Sigmoid colon (tissue), 6 donors: ENCODE measurements at regions not wholly inside any gene's neighbourhood (a gene's known extent, or its start where the extent isn't known, plus 50 kb on each side); places are given as distances from the start of the nearest gene placed in this dataset.
A peak's percentile ranks its signal among the peaks of the same experiment; 100 is the strongest.

Source experiments
- DNase-seq: peaks from one replicate; pipeline ENCODE4 v3.0.0-alpha.2; 2019
- H3K27ac ChIP-seq, 4 donors: fragments of 200-600 bp; sonication (generic); one replicate each; pipeline ENCODE4 v1.5.1; 2016 to 2019; ENCODE audit warnings: mild to moderate bottlenecking in 1 of 4
- H3K27me3 ChIP-seq, 3 donors: fragments of 200-600 bp; sonication (generic); one replicate each; pipeline ENCODE4 v1.5.1; 2019; ENCODE audit warnings: mild to moderate bottlenecking in 1 of 3
- H3K36me3 ChIP-seq, 4 donors: fragments of 200-600 bp; sonication (generic); one replicate each; pipeline ENCODE4 v1.5.1; 2016 to 2019
- H3K4me1 ChIP-seq, 4 donors: fragments of 200-600 bp; sonication (generic); one replicate each; pipeline ENCODE4 v1.5.1; 2017 to 2019
- H3K4me3 ChIP-seq, 4 donors: fragments of 200-600 bp; sonication (generic); one replicate each; pipeline ENCODE4 v1.5.1; 2017 to 2019; ENCODE audit warnings: mild to moderate bottlenecking in 2 of 4, moderate library complexity in 1 of 4
- H3K9me3 ChIP-seq, 4 donors: fragments of 200-600 bp in 3 of 4; sonication (generic) in 3 of 4; one replicate each; pipeline versions ENCODE4 v1.5.1 to v1.6.1; 2013 to 2019
- CTCF ChIP-seq, 4 experiments: fragments of 450-650 bp in 3 of 4; fragments of 200-600 bp in 1 of 4; IDR thresholded peaks; one replicate each; pipeline ENCODE4 v1.5.1; 2016 to 2019; ENCODE audit warnings: antibody characterized with exemption in 4 of 4, mild to moderate bottlenecking in 3 of 4, moderate library complexity in 2 of 4
- EP300 ChIP-seq, 4 donors: sonication (generic); formaldehyde crosslinking; IDR thresholded peaks; one replicate each; pipeline ENCODE4 v1.6.1; 2017; ENCODE audit warnings: antibody characterized with exemption in 4 of 4
- POLR2A ChIP-seq, 2 donors: fragments of 450-650 bp; IDR thresholded peaks; one replicate each; pipeline ENCODE4 v1.6.1; 2016; ENCODE audit warnings: antibody characterized with exemption in 2 of 2, mild to moderate bottlenecking in 2 of 2, moderate library complexity in 2 of 2
- POLR2AphosphoS5 ChIP-seq, 4 donors: sonication (generic); formaldehyde crosslinking; IDR thresholded peaks; one replicate each; pipeline ENCODE4 v1.6.1; 2017; ENCODE audit warnings: antibody characterized with exemption in 4 of 4
- WGBS, 2 donors: extraction: QIAGEN DNeasy Blood & Tissue Kit; methylation state at CpG; one replicate each; pipeline ENCODE4 v1.1.7; 2013; 5-methylcytosine and 5-hydroxymethylcytosine counted together
- intact Hi-C: fragments of 100-400 bp; cut with DNase I; formaldehyde crosslinking; loops from one replicate; pipeline ENCODE4 v1.15.1; 2023
- donor health status: healthy with polysubstance abuse.
- donor health status: healthy.

- Histone ChIP-seq H3K36me3 (no peaks in the 10 kb centered on the region), H3K27ac (no peak overlapping the region), H3K27me3 (no peaks in the 10 kb centered on the region), H3K9me3 (no peaks in the 10 kb centered on the region), H3K4me3 (no peak overlapping the region), H3K4me1 (no peaks in the 10 kb centered on the region)
- 76 to 84% methylated on average over 2 of the region's 2 CpGs for WGBS, 2 donors
- DNase-seq: no peak
- TF ChIP-seq POLR2A (IDR thresholded peaks at IDR 0.05) (no peak), EP300 (IDR thresholded peaks at IDR 0.05) (no peak), POLR2AphosphoS5 (IDR thresholded peaks at IDR 0.05) (no peak), CTCF (IDR thresholded peaks at IDR 0.05) (no peak)
- intact Hi-C loops: no loop called here
These were observed 177.8 kb downstream of the GXYLT1 start for GRCh38 chr12:41966916-41967315.

GRCh38 chr12:41966001-41966400 lies 178.7 kb downstream of the GXYLT1 start:
- H3K27ac ChIP-seq: no peak overlapping the region
- H3K27me3 ChIP-seq: no peaks in the 10 kb centered on the region
- TF ChIP-seq CTCF (IDR thresholded peaks at IDR 0.05): no peak
- TF ChIP-seq POLR2A (IDR thresholded peaks at IDR 0.05): no peak
- TF ChIP-seq POLR2AphosphoS5 (IDR thresholded peaks at IDR 0.05): no peak
- TF ChIP-seq EP300 (IDR thresholded peaks at IDR 0.05): no peak
- DNase-seq: no peak
- H3K4me1 ChIP-seq: no peaks in the 10 kb centered on the region
- no peaks in the 10 kb centered on the region for H3K36me3 ChIP-seq
- intact Hi-C loops: no loop called here
- 56 to 81% methylated on average over 2 of the region's 2 CpGs for WGBS, 2 donors
- H3K9me3 ChIP-seq: no peaks in the 10 kb centered on the region
- H3K4me3 ChIP-seq: no peak overlapping the region

- H3K36me3 ChIP-seq: no peaks in the 10 kb centered on the region
- intact Hi-C loops: no loop called here
- TF ChIP-seq POLR2A (IDR thresholded peaks at IDR 0.05): no peak
- TF ChIP-seq EP300 (IDR thresholded peaks at IDR 0.05): no peak
- no peak for TF ChIP-seq CTCF (IDR thresholded peaks at IDR 0.05)
- TF ChIP-seq POLR2AphosphoS5 (IDR thresholded peaks at IDR 0.05): no peak
- DNase-seq: no peak
- no peaks in the 10 kb centered on the region for H3K9me3 ChIP-seq
- H3K4me1 ChIP-seq: no peaks in the 10 kb centered on the region
- H3K27ac ChIP-seq: no peak overlapping the region
- H3K27me3 ChIP-seq: no peaks in the 10 kb centered on the region
- 75 to 90% methylated on average over 2 of the region's 2 CpGs for WGBS, 2 donors
- H3K4me3 ChIP-seq: no peak overlapping the region
These were observed 181.3 kb downstream of the GXYLT1 start for GRCh38 chr12:41963398-41963797.

- WGBS, 2 donors: 80 to 87% methylated on average over 5 of the region's 5 CpGs
- Histone ChIP-seq H3K27me3 (no peaks in the 10 kb centered on the region), H3K27ac (no peak overlapping the region), H3K4me1 (no peaks in the 10 kb centered on the region), H3K9me3 (no peaks in the 10 kb centered on the region), H3K4me3 (no peak overlapping the region), H3K36me3 (no peaks in the 10 kb centered on the region)
- TF ChIP-seq POLR2A (IDR thresholded peaks at IDR 0.05) (no peak), EP300 (IDR thresholded peaks at IDR 0.05) (no peak), CTCF (IDR thresholded peaks at IDR 0.05) (no peak), POLR2AphosphoS5 (IDR thresholded peaks at IDR 0.05) (no peak)
- intact Hi-C loops: no loop called here
- peak; percentile 64 for DNase-seq
These were observed 182.5 kb downstream of the GXYLT1 start for GRCh38 chr12:41962171-41962572.

GRCh38 chr12:41959271-41959670 lies 185.4 kb downstream of the GXYLT1 start:
- no peak overlapping the region for H3K27ac ChIP-seq
- DNase-seq: no peak
- H3K27me3 ChIP-seq: no peaks in the 10 kb centered on the region
- no peak overlapping the region for H3K4me3 ChIP-seq
- intact Hi-C loops: no loop called here
- no peak for TF ChIP-seq CTCF (IDR thresholded peaks at IDR 0.05)
- no peak for TF ChIP-seq EP300 (IDR thresholded peaks at IDR 0.05)
- TF ChIP-seq POLR2AphosphoS5 (IDR thresholded peaks at IDR 0.05): no peak
- TF ChIP-seq POLR2A (IDR thresholded peaks at IDR 0.05): no peak
- no peaks in the 10 kb centered on the region for H3K4me1 ChIP-seq
- H3K36me3 ChIP-seq: no peaks in the 10 kb centered on the region
- 53 to 82% methylated on average over 2 of the region's 2 CpGs for WGBS, 2 donors
- no peaks in the 10 kb centered on the region for H3K9me3 ChIP-seq
